MCF 10A (cell line): ENCODE measurements at regions not wholly inside any gene's neighbourhood (a gene's known extent, or its start where the extent isn't known, plus 50 kb on each side); places are given as distances from the start of the nearest gene placed in this dataset.

ENCODE experiments used
- BruUV-seq: library from RNA; stranded (reverse); fragments of 400-500 nt; replicated peaks from 2 replicates; lab custom pipeline; 2021; lab: Mats Ljungman, UMichigan
- CTCF ChIA-PET: fragments of 300-600 bp; sonication (Branson Sonifier 250); formaldehyde crosslinking; extraction: SDS; loops from one replicate; lab custom pipeline; 2021; ENCODE audit warnings: antibody characterized with exemption, inconsistent platforms; lab: Yijun Ruan, JAX
- POLR2A ChIA-PET: fragments of 300-600, 350-650 bp; sonication (Branson Sonifier 250); formaldehyde crosslinking; extraction: SDS; loops from one replicate; lab custom pipeline; 2020; ENCODE audit warnings: antibody characterized with exemption, inconsistent platforms; lab: Yijun Ruan, JAX
- DNase-seq: peaks from one replicate; pipeline ENCODE4 v3.0.0-alpha.2; 2018; ENCODE audit not compliant: unreplicated experiment
- H3K27ac Mint-ChIP-seq: one replicate; pipeline ENCODE4 v1.8.0; 2022; ENCODE audit warnings: mild to moderate bottlenecking, low read depth, mixed read lengths; ENCODE audit not compliant: unreplicated experiment
- H3K27me3 Mint-ChIP-seq: one replicate; pipeline ENCODE4 v1.8.0; 2022; ENCODE audit warnings: mixed read lengths; ENCODE audit not compliant: insufficient read depth, unreplicated experiment
- H3K36me3 Mint-ChIP-seq: one replicate; pipeline ENCODE4 v1.8.0; 2022; ENCODE audit warnings: mild to moderate bottlenecking, moderate library complexity, mixed read lengths; ENCODE audit not compliant: insufficient read depth, unreplicated experiment
- H3K4me1 Mint-ChIP-seq: one replicate; pipeline ENCODE4 v1.8.0; 2022; ENCODE audit warnings: mixed read lengths; ENCODE audit not compliant: insufficient read depth, unreplicated experiment
- H3K4me3 Mint-ChIP-seq: one replicate; pipeline ENCODE4 v1.8.0; 2022; ENCODE audit warnings: mild to moderate bottlenecking, moderate library complexity, mixed read lengths; ENCODE audit not compliant: unreplicated experiment
- H3K9me3 Mint-ChIP-seq: one replicate; pipeline ENCODE4 v1.8.0; 2022; ENCODE audit warnings: mixed read lengths; ENCODE audit not compliant: unreplicated experiment
- intact Hi-C: fragments of 100-400 bp; cut with micrococcal nuclease; formaldehyde crosslinking; loops from 2 replicates; pipeline ENCODE4 v1.14.1; 2022
- TF ChIP-seq, protein P1 (sequence below): fragments of 200-600 bp; IDR thresholded peaks from one replicate; pipeline ENCODE4 v1.8.0; 2022; ENCODE audit warnings: antibody characterized with exemption, mild to moderate bottlenecking; ENCODE audit not compliant: unreplicated experiment

DNA sequence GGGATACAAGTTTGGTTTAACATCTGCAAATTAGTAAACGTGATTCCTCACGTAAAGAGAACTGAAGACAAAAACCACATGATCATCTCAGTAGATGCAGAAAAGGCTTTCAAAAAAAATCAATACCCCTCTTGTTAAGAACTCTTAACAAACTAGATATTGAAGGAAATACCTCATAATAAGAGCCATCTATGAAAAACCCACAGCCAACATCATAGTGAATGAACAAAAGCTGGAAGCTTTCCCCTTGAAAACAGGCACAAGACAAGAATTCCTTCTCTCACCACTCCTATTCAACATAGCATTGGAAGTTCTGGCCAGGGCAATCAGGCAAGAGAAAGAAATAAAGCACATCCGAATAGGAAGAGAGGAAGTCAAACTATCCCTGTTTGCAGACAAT, 160.5 kb downstream of the CSNK2A3 start:
- peaks cover 35% of the 10 kb centered on the region for H3K27me3 Mint-ChIP-seq
- H3K4me3 Mint-ChIP-seq, result no peak overlapping the region
- ChIA-PET POLR2A (interaction anchor here (0.7 kb wide), 1 partner anchor 21 kb away, joined by 3 read pairs; no protein-coding TSS in a partner anchor), CTCF (no interaction called here)
- peaks cover 18% of the 10 kb centered on the region for H3K9me3 Mint-ChIP-seq
- no peaks in the 10 kb centered on the region for H3K36me3 Mint-ChIP-seq
- no peaks in the 10 kb centered on the region for H3K4me1 Mint-ChIP-seq
- no peak overlapping the region for H3K27ac Mint-ChIP-seq
- intact Hi-C loops, result no loop called here
- no TSS peak for BruUV-seq
- TF ChIP-seq, protein P1, sequence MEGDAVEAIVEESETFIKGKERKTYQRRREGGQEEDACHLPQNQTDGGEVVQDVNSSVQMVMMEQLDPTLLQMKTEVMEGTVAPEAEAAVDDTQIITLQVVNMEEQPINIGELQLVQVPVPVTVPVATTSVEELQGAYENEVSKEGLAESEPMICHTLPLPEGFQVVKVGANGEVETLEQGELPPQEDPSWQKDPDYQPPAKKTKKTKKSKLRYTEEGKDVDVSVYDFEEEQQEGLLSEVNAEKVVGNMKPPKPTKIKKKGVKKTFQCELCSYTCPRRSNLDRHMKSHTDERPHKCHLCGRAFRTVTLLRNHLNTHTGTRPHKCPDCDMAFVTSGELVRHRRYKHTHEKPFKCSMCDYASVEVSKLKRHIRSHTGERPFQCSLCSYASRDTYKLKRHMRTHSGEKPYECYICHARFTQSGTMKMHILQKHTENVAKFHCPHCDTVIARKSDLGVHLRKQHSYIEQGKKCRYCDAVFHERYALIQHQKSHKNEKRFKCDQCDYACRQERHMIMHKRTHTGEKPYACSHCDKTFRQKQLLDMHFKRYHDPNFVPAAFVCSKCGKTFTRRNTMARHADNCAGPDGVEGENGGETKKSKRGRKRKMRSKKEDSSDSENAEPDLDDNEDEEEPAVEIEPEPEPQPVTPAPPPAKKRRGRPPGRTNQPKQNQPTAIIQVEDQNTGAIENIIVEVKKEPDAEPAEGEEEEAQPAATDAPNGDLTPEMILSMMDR, result no peak
- DNase-seq, result no peak

DNA sequence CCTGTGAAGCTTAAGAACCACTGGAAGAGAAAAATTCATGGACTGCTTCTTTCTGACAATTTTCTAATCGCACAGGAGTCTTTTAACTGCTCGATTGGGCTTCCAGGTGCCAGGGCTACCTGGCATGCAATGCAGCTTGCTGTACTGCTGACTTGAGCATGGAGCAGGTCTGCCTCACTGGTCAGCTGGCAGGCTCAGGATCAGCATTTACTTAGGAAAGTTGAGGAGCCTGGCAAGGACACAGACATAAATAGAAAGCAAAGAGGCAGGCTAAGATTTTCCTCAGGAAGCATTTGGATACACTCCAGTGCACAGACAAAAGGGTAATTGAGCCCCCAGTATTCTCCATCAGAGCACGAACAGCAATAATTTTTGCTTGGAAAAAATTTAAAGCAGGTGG, 163.5 kb downstream of the CSNK2A3 start:
- H3K4me3 Mint-ChIP-seq, result no peak overlapping the region
- H3K4me1 Mint-ChIP-seq, result no peaks in the 10 kb centered on the region
- DNase-seq, result no peak
- no TSS peak for BruUV-seq
- H3K27ac Mint-ChIP-seq, result no peak overlapping the region
- ChIA-PET POLR2A (no interaction called here), CTCF (no interaction called here)
- intact Hi-C loops, result no loop called here
- H3K9me3 Mint-ChIP-seq, result peaks cover 18% of the 10 kb centered on the region
- TF ChIP-seq, protein P1, result no peak
- H3K27me3 Mint-ChIP-seq, result peaks cover 32% of the 10 kb centered on the region
- no peaks in the 10 kb centered on the region for H3K36me3 Mint-ChIP-seq

DNA sequence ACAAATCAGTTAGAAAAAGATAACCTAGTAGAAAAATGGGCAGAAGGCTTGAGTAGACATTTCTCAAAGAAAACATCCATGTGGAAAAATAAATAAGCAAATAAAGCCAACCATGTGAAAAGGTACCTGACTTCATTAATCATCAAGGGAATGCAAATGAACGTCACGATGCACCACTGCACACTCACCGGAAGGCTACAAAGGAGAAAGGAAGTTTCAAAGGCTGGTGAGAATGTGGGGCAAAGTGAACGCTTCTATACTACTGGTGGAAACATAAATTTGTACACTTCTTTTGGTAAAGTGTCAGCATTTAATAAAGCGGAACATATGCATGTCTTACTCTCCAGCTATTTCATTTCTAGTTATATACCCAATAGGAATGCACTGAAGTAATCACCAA, 166.8 kb downstream of the CSNK2A3 start:
- Mint-ChIP-seq H3K36me3 (no peaks in the 10 kb centered on the region), H3K27me3 (peaks cover 42% of the 10 kb centered on the region), H3K27ac (no peak overlapping the region), H3K9me3 (peaks cover 9% of the 10 kb centered on the region), H3K4me1 (no peaks in the 10 kb centered on the region), H3K4me3 (no peak overlapping the region)
- ChIA-PET POLR2A (no interaction called here), CTCF (no interaction called here)
- TF ChIP-seq, protein P1, result no peak
- intact Hi-C loops, result no loop called here
- no peak for DNase-seq
- no TSS peak for BruUV-seq

DNA sequence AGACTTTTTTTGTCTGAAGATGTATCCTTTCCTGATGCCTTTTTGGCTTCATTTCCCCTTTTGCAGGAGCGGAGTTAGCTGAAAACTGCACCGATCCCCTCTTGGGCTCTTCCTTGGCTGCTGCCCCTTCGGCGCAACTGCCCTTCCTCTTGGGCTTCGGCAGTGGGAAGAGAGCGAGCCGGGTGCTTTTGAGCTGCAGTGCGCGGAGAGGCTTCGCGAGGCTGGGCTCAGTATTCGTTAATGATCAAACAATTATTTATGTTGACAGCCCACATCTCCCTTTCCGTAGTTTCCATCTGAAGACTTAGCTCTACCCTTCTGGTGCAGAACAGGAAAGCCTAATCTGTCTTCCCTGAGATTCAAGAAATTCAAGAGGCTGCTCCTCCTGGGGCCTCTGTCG, 170.8 kb downstream of the CSNK2A3 start:
- POLR2A ChIA-PET, result no interaction called here

More for the DNA sequence above, 170.8 kb downstream of the CSNK2A3 start:
- no peaks in the 10 kb centered on the region for H3K9me3 Mint-ChIP-seq
- no TSS peak for BruUV-seq
- intact Hi-C loops, result no loop called here
- H3K4me1 Mint-ChIP-seq, result no peaks in the 10 kb centered on the region
- DNase-seq, result no peak
- TF ChIP-seq, protein P1, result no peak
- no peak overlapping the region for H3K27ac Mint-ChIP-seq
- no peaks in the 10 kb centered on the region for H3K36me3 Mint-ChIP-seq
- CTCF ChIA-PET, result no interaction called here
- no peak overlapping the region for H3K4me3 Mint-ChIP-seq
- H3K27me3 Mint-ChIP-seq, result peaks cover 22% of the 10 kb centered on the region
